Gastrocnemius medialis (tissue), 4 donors: ENCODE measurements at regions not wholly inside any gene's neighbourhood (a gene's known extent, or its start where the extent isn't known, plus 50 kb on each side); places are given as distances from the start of the nearest gene placed in this dataset.

Experiments
- CTCF ChIP-seq, 5 experiments: fragments of 450-650 bp in 3 of 5; fragments of 200-600 bp in 2 of 5; sonication (generic) in 2 of 5; IDR thresholded peaks in 4 of 5; conservative IDR thresholded peaks in 1 of 5; 1 replicate in 4 of 5; 2 replicates in 1 of 5; pipeline ENCODE4 v1.5.1; 2016 to 2019; ENCODE audit warnings: antibody characterized with exemption in 5 of 5, mild to moderate bottlenecking in 3 of 5, moderate library complexity in 3 of 5
- POLR2A ChIP-seq, 2 donors: fragments of 450-650 bp; IDR thresholded peaks; one replicate each; pipeline ENCODE4 v1.6.1; 2017; ENCODE audit warnings: antibody characterized with exemption in 2 of 2, mild to moderate bottlenecking in 2 of 2, moderate library complexity in 2 of 2

DNA sequence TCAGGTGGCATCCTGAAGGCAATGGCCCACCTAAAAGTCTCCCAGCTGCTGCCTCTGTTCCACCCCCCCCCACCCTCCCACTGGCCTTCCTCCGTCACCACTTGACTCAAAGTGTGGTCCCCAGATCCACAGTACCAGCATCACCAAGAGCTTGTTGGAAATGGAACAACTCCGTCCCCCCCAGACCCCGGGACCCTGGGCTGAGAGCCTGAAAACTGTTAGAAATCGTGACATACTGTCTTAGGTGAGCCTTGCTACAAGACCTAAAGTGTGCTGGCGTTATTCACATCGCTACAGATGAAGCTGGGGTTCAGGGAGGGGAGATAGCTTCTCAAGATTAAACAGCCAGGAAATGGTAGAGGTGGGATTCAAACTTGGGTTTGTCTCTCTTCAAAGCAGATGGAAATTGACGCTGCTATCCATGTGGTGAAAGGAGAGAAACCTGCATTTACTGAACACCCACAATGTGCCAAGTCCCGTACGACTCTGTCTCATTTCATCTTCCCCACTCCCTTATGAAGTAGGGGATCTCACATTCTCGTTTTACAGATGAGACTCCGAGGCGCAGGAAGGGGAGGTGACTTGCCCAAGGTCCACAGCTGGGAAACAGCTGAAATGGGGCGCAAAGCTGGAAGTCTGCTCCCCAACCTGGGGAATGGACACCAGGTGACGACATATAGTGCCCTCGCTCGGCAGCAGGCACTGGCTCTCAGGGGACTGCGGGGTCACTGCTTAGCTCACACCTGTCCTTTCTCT, 52.8 kb upstream of the IFFO2 start:
- no peak for TF ChIP-seq CTCF (IDR thresholded peaks at IDR 0.05 in 4 of 5, conservative IDR thresholded peaks at IDR 0.05 in 1 of 5)
- no peak for TF ChIP-seq POLR2A (IDR thresholded peaks at IDR 0.05)
